HepG2 (cell line): ENCODE measurements at regions not wholly inside any gene's neighbourhood (a gene's known extent, or its start where the extent isn't known, plus 50 kb on each side); places are given as distances from the start of the nearest gene placed in this dataset.
A peak's percentile ranks its signal among the peaks of the same experiment; 100 is the strongest.

Experiments used
- ATAC-seq: fragments of 200-7000 bp; cut with Tn5 transposase; 3 replicates; pipeline ENCODE4 v1.9.1; 2020; ENCODE audit warnings: mild to moderate bottlenecking, moderate library complexity
- BruUV-seq: library from RNA; stranded (reverse); fragments of 400-500 nt; replicated peaks from 2 replicates; lab custom pipeline; 2021; lab: Mats Ljungman, UMichigan
- CTCF ChIA-PET: fragments of 300-600 bp; formaldehyde crosslinking; extraction: SDS; loops from one replicate; lab custom pipeline; 2021; ENCODE audit warnings: low total read pairs, inconsistent platforms, low intra/inter-chr PET ratio; lab: Yijun Ruan, JAX
- POLR2A ChIA-PET: fragments of 350-600 bp; sonication (Branson Sonifier 250); formaldehyde crosslinking; loops from one replicate; lab custom pipeline; 2020; ENCODE audit warnings: antibody characterized with exemption, inconsistent platforms; lab: Yijun Ruan, JAX
- DNase-seq: peaks from one replicate; pipeline ENCODE4 v3.0.0-alpha.2; 2015; ENCODE audit warnings: low spot score
- FAIRE-seq: peaks from 3 replicates; lab custom pipeline; 2011; peaks lifted over from hg19 to GRCh38; lab: Jason Lieb, UNC
- H2AFZ ChIP-seq: one replicate; pipeline ENCODE4 v1.6.1; 2011; ENCODE audit warnings: low read length, inconsistent platforms
- H3K27ac ChIP-seq: fragments of 300-600 bp; 3 replicates; pipeline ENCODE4 v1.8.0; 2011; ENCODE audit warnings: mixed run types, mild to moderate bottlenecking, mixed read lengths, low read length, inconsistent platforms; ENCODE audit not compliant: insufficient read depth; ENCODE audit errors: extremely low read length
- H3K27me3 ChIP-seq, 2 experiments: fragments of 200-600 bp in 1 of 2; 2 replicates in 1 of 2; 3 replicates in 1 of 2; pipeline versions ENCODE4 v1.6.0 to v1.8.0; 2011; ENCODE audit warnings: low read length in 2 of 2, mild to moderate bottlenecking in 2 of 2, moderate library complexity in 2 of 2, inconsistent platforms in 1 of 2; ENCODE audit not compliant: insufficient read depth in 2 of 2, control insufficient read depth in 1 of 2
- H3K36me3 ChIP-seq, 2 experiments: fragments of 200-600 bp in 1 of 2; replicated peaks in 1 of 2; 2 replicates in 1 of 2; 3 replicates in 1 of 2; pipeline versions ENCODE4 v1.5.1 to v1.8.0; 2011; ENCODE audit warnings: low read length in 2 of 2, inconsistent platforms in 1 of 2; ENCODE audit not compliant: insufficient read depth in 2 of 2, control insufficient read depth in 1 of 2
- H3K4me1 ChIP-seq: 2 replicates; pipeline ENCODE4 v1.5.1; 2012; ENCODE audit warnings: low read length, inconsistent platforms; ENCODE audit not compliant: insufficient read depth
- H3K4me2 ChIP-seq: 2 replicates; pipeline ENCODE4 v1.6.0; 2011; ENCODE audit warnings: low read depth, low read length, inconsistent platforms
- H3K4me3 ChIP-seq, 3 experiments: fragments of 200-600 bp in 1 of 3; sonication (generic), shearing (Covaris generic) in 1 of 3; replicated peaks in 1 of 3; 2 replicates each; pipeline ENCODE4 v1.5.1; 2011 to 2016; ENCODE audit warnings: low read length in 3 of 3, inconsistent platforms in 2 of 3, low read depth in 2 of 3, mild to moderate bottlenecking in 2 of 3, control low read depth in 1 of 3, mixed read lengths in 1 of 3; ENCODE audit not compliant: insufficient read depth in 1 of 3
- H3K79me2 ChIP-seq: one replicate; pipeline ENCODE4 v1.6.1; 2011; ENCODE audit warnings: low read length, inconsistent platforms; ENCODE audit not compliant: insufficient read depth
- H3K9ac ChIP-seq: 2 replicates; pipeline ENCODE4 v1.6.0; 2011; ENCODE audit warnings: mild to moderate bottlenecking, low read depth, low read length, inconsistent platforms; ENCODE audit not compliant: insufficient read depth
- H3K9me3 ChIP-seq: 2 replicates; pipeline ENCODE4 v1.5.1; 2012; ENCODE audit warnings: mild to moderate bottlenecking, low read length
- H4K20me1 ChIP-seq: 2 replicates; pipeline ENCODE4 v1.6.0; 2011; ENCODE audit warnings: inconsistent platforms, mild to moderate bottlenecking, low read length, moderate library complexity; ENCODE audit not compliant: insufficient read depth
- MAFF ChIP-seq: IDR thresholded peaks from 2 replicates; pipeline ENCODE4 v1.6.1; 2011; ENCODE audit warnings: low read depth, low read length, improper control_type of control experiment
- MAFK ChIP-seq, 2 experiments: IDR thresholded peaks in 1 of 2; conservative IDR thresholded peaks in 1 of 2; 2 replicates each; pipeline ENCODE4 v1.6.1; 2011; ENCODE audit warnings: improper control_type of control experiment in 2 of 2, low read length in 2 of 2
- POLR2AphosphoS5 ChIP-seq: IDR thresholded peaks from 2 replicates; pipeline ENCODE4 v1.6.1; 2012; ENCODE audit warnings: low read depth, low read length
- TFDP1 ChIP-seq: IDR thresholded peaks from 2 replicates; pipeline ENCODE4 v1.6.1; 2016; ENCODE audit warnings: missing compliant biosample characterization, missing genetic modification reagents, borderline replicate concordance
- ZNF496 ChIP-seq: sonication (generic); formaldehyde crosslinking; IDR thresholded peaks from 2 replicates; pipeline ENCODE4 v1.8.1; 2023; ENCODE audit warnings: mild to moderate bottlenecking, moderate library complexity, missing genetic modification reagents; ENCODE audit not compliant: insufficient replicate concordance
- in situ Hi-C: cut with HindIII; loops from 2 replicates; pipeline ENCODE4 v1.10.0; 2017; ENCODE audit warnings: low pct_unique_long_range_greater_than_20kb; ENCODE audit not compliant: extremely low pct_ligation_motif_present
- intact Hi-C: fragments of 100-400 bp; cut with micrococcal nuclease; formaldehyde crosslinking; loops from one replicate; pipeline ENCODE4 v1.10.0; 2022; ENCODE audit not compliant: unreplicated experiment
- TF ChIP-seq, protein P1 (sequence below): sonication (generic); formaldehyde crosslinking; IDR thresholded peaks from 2 replicates; pipeline ENCODE4 v1.5.1; 2020; ENCODE audit warnings: mild to moderate bottlenecking, moderate library complexity, missing genetic modification reagents

- TF ChIP-seq, protein P1, sequence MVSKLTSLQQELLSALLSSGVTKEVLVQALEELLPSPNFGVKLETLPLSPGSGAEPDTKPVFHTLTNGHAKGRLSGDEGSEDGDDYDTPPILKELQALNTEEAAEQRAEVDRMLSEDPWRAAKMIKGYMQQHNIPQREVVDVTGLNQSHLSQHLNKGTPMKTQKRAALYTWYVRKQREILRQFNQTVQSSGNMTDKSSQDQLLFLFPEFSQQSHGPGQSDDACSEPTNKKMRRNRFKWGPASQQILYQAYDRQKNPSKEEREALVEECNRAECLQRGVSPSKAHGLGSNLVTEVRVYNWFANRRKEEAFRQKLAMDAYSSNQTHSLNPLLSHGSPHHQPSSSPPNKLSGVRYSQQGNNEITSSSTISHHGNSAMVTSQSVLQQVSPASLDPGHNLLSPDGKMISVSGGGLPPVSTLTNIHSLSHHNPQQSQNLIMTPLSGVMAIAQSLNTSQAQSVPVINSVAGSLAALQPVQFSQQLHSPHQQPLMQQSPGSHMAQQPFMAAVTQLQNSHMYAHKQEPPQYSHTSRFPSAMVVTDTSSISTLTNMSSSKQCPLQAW (CRISPR knock-in tag) = no peak
- no peak for TF ChIP-seq ZNF496 (CRISPR knock-in tag)
- TF ChIP-seq, all 625 proteins: peak for 0
Observed at GRCh38 chr13:104251931-104252330, 1185.7 kb upstream of the SLC10A2 start (continued).

DNA sequence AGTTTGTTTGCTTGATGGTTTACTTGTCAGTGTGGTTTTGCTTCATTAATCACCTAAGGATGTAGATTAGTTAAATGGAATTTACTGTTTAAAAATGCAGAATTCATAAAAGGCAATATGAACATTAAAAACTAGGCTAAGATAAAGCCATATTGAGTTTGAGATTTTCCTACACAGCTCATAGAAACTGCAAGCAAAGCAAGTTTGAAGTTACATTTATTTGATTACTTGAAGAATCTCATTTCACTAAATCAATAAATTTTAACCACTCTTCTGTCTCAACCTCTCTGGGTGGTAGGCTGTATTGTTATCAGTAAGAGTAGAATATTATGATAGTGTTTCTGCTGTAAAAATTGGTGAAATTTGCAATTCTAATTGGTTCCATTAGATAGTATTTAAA lies 1180.7 kb upstream of the SLC10A2 start:
- no peak overlapping the region for H3K4me2 ChIP-seq
- CTCF ChIA-PET = no interaction called here
- no peaks in the 10 kb centered on the region for H3K79me2 ChIP-seq
- H3K36me3 ChIP-seq = no peaks in the 10 kb centered on the region
- no peak overlapping the region for H2AFZ ChIP-seq
- H3K27ac ChIP-seq = no peak overlapping the region
- no peaks in the 10 kb centered on the region for H3K27me3 ChIP-seq
- FAIRE-seq (no peak), ATAC-seq (no peak), DNase-seq (no peak)
- intact Hi-C loops (no loop called here), in situ Hi-C loops (no loop called here)
- POLR2A ChIA-PET = no interaction called here
- H3K9ac ChIP-seq = no peak overlapping the region
- H4K20me1 ChIP-seq = no peaks in the 10 kb centered on the region
- BruUV-seq = no TSS peak
- peaks cover 5% of the 10 kb centered on the region; the same call in 1 of the 2 replicates for H3K9me3 ChIP-seq
- no peak overlapping the region for H3K4me3 ChIP-seq
- no peak for TF ChIP-seq POLR2AphosphoS5
- TF ChIP-seq MAFF = peak; percentile 40; the same call in 1 of the 2 replicates
- no peak for TF ChIP-seq TFDP1 (CRISPR knock-in tag)
- TF ChIP-seq MAFK (conservative IDR thresholded peaks at IDR 0.05 in 1 of 2, IDR thresholded peaks at IDR 0.05 in 1 of 2; ENCODE audit: low read length in 2 of 2) = peak; percentile 16 to 57; a peak in 1 of 4 replicates
- H3K4me1 ChIP-seq = no peaks in the 10 kb centered on the region
